OCI-LY3 (cell line): ENCODE measurements at regions not wholly inside any gene's neighbourhood (a gene's known extent, or its start where the extent isn't known, plus 50 kb on each side); places are given as distances from the start of the nearest gene placed in this dataset.

Source experiments
- H2AFZ ChIP-seq: fragments of 200-600, 300-600 bp; shearing (Covaris generic); 2 replicates; pipeline ENCODE4 v1.6.0; 2014; ENCODE audit warnings: antibody characterized with exemption, low read depth, low read length
- H3K27ac ChIP-seq: fragments of 200-600, 300-600 bp; sonication (generic); 2 replicates; pipeline ENCODE4 v1.5.1; 2014; ENCODE audit warnings: mild to moderate bottlenecking, low read length, moderate library complexity, mixed read lengths
- H3K27me3 ChIP-seq: fragments of 200-600, 300-600 bp; sonication (generic); 2 replicates; pipeline ENCODE4 v1.6.1; 2014; ENCODE audit warnings: low read depth, low read length, mixed read lengths
- H3K36me3 ChIP-seq: fragments of 200-600, 300-600 bp; sonication (generic); replicated peaks from 2 replicates; pipeline ENCODE3; 2014; ENCODE audit warnings: low read depth, low read length, mixed read lengths
- H3K4me1 ChIP-seq: fragments of 300-600, 200-600 bp; sonication (generic); 2 replicates; pipeline ENCODE4 v1.6.1; 2014; ENCODE audit warnings: low read length, mixed read lengths
- H3K4me2 ChIP-seq: fragments of 200-600, 300-600 bp; sonication (generic); 2 replicates; pipeline ENCODE4 v1.6.1; 2014; ENCODE audit warnings: low read length, mixed read lengths
- H3K4me3 ChIP-seq: fragments of 300-600, 200-600 bp; sonication (generic); 2 replicates; pipeline ENCODE4 v1.5.1; 2014; ENCODE audit warnings: antibody characterized with exemption, mild to moderate bottlenecking, low read length, moderate library complexity
- H3K79me2 ChIP-seq: fragments of 300-600, 200-600 bp; shearing (Covaris generic); 2 replicates; pipeline ENCODE4 v1.6.1; 2014; ENCODE audit warnings: mild to moderate bottlenecking, low read length, mixed read lengths
- H3K9ac ChIP-seq: fragments of 300-600, 200-600 bp; shearing (Covaris generic); 2 replicates; pipeline ENCODE4 v1.6.0; 2014; ENCODE audit warnings: mild to moderate bottlenecking, low read length, moderate library complexity
- H3K9me3 ChIP-seq: fragments of 200-600, 300-600 bp; shearing (Covaris generic); 2 replicates; pipeline ENCODE4 v1.6.1; 2014; ENCODE audit warnings: low read length, mixed read lengths; ENCODE audit not compliant: insufficient read depth
- H4K20me1 ChIP-seq: fragments of 200-600, 300-600 bp; sonication (generic); 2 replicates; pipeline ENCODE4 v1.6.1; 2016; ENCODE audit warnings: low read length, mixed read lengths; ENCODE audit not compliant: insufficient read depth
- CTCF ChIP-seq: fragments of 200-600, 300-600 bp; sonication (generic); IDR thresholded peaks from 2 replicates; pipeline ENCODE4 v1.5.1; 2014; ENCODE audit warnings: antibody characterized with exemption, low read length, low read depth
- EZH2phosphoT487 ChIP-seq: fragments of 200-600 bp; shearing (Covaris generic); IDR thresholded peaks from 2 replicates; pipeline ENCODE4 v1.6.1; 2018; ENCODE audit warnings: antibody characterized with exemption, mixed run types, low read depth

GRCh38 chr11:129636926-129637325 lies 178.7 kb upstream of the TMEM45B start:
- H2AFZ ChIP-seq: no peak overlapping the region
- no peaks in the 10 kb centered on the region for H3K9me3 ChIP-seq
- no peaks in the 10 kb centered on the region for H4K20me1 ChIP-seq
- no peaks in the 10 kb centered on the region for H3K4me1 ChIP-seq
- no peak overlapping the region for H3K27ac ChIP-seq
- H3K27me3 ChIP-seq: peaks cover 9% of the 10 kb centered on the region; the same call in 1 of the 2 replicates
- no peak overlapping the region for H3K4me3 ChIP-seq
- no peaks in the 10 kb centered on the region for H3K36me3 ChIP-seq
- TF ChIP-seq EZH2phosphoT487: no peak
- TF ChIP-seq CTCF: no peak
- no peaks in the 10 kb centered on the region for H3K79me2 ChIP-seq
- no peak overlapping the region for H3K4me2 ChIP-seq
- no peak overlapping the region for H3K9ac ChIP-seq

DNA sequence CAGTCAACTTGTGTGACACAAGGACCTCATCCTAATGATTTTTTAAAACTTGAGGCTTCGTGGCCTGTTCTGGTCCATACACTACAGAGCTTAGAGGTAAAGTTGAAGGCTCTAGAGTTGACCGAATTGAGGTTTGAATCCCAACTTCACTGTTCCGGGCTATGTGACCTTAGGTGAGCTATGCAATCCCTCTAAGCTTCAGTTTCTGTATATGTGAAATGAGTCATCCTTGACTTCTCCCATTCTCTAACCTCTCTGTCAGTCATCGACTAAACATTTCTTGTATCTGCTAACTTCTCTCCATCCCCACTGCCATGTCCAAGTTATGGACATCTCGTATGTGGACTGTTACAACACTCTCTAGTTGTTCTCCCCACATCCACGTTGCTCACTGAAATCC lies 178.2 kb upstream of the TMEM45B start:
- Histone ChIP-seq H3K9ac (no peak overlapping the region), H3K36me3 (no peaks in the 10 kb centered on the region), H3K4me2 (no peak overlapping the region), H3K4me3 (no peak overlapping the region), H2AFZ (no peak overlapping the region), H3K27ac (no peak overlapping the region), H4K20me1 (no peaks in the 10 kb centered on the region), H3K9me3 (no peaks in the 10 kb centered on the region), H3K4me1 (no peaks in the 10 kb centered on the region), H3K27me3 (peaks cover 9% of the 10 kb centered on the region; the same call in 1 of the 2 replicates), H3K79me2 (no peaks in the 10 kb centered on the region)
- TF ChIP-seq CTCF (no peak), EZH2phosphoT487 (no peak)

DNA sequence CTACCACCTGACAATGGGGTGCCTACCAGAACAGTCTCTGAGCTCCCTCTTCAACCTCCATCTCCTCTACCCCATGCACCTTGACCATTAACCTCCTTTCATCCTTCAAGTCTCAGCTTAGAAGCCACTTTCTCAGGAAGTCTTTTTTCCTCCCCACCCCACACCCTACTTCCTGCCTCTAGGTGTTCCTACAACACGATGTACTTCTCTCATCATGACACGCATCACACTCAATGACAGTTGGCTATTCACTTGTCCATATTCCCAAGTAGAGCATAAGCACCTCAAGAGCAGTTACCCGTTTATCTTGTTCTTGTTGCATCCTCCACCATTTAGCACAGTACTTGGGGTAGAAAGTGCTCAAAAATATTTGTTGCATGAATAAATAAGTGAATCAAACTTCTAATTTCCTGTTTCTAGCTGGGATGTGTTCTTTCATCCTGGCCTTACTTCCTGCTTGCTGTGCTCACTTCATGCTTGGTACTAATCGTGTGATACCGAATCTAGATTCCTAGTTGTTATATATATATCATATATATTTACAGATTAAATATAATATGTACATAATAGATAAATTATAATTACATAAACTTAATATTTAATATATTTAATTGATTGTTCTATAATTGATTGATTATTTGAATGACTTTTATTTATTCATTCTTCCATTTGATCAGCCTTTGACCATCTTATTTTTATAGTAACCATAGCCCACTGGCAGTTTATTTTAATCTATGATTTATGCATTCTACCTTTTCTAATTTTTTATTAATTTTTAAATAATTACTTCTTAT lies 177.5 kb upstream of the TMEM45B start:
- Histone ChIP-seq H3K27me3 (peaks cover 9% of the 10 kb centered on the region; the same call in 1 of the 2 replicates), H3K9me3 (no peaks in the 10 kb centered on the region), H2AFZ (no peak overlapping the region), H3K79me2 (no peaks in the 10 kb centered on the region), H3K4me3 (no peak overlapping the region), H3K9ac (no peak overlapping the region), H3K27ac (no peak overlapping the region), H4K20me1 (no peaks in the 10 kb centered on the region), H3K36me3 (no peaks in the 10 kb centered on the region), H3K4me1 (no peaks in the 10 kb centered on the region), H3K4me2 (no peak overlapping the region)
- no peak for TF ChIP-seq CTCF
- no peak for TF ChIP-seq EZH2phosphoT487

DNA sequence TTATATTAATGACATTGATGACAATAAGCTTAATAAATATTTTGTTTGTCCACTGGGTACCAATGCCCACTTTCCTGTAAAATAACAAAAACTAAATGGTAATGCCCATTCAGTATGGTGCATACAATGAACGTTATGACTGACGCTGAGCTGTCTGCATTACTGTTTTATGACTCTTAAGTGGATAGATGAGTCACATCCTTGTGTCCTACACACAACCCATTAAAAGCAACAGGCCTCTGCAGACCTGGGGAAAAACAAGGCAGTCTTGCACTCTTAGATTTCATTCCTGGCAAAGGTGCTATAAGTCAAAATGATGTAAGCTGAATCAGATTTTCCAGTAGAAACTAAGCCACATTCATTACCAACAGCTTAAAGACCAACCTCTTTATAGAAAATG lies 176.3 kb upstream of the TMEM45B start:
- Histone ChIP-seq H3K36me3 (no peaks in the 10 kb centered on the region), H3K4me1 (no peaks in the 10 kb centered on the region), H3K9me3 (no peaks in the 10 kb centered on the region), H3K4me2 (no peak overlapping the region), H3K4me3 (no peak overlapping the region), H3K27ac (no peak overlapping the region), H3K79me2 (no peaks in the 10 kb centered on the region), H2AFZ (no peak overlapping the region), H3K9ac (no peak overlapping the region), H3K27me3 (peaks cover 9% of the 10 kb centered on the region; the same call in 1 of the 2 replicates), H4K20me1 (no peaks in the 10 kb centered on the region)
- TF ChIP-seq EZH2phosphoT487 (no peak), CTCF (no peak)
